Activated CD4-positive, alpha-beta memory T cell treated with anti-CD3 and anti-CD28 coated beads for 36 hours (primary cell): ENCODE measurements at regions not wholly inside any gene's neighbourhood (a gene's known extent, or its start where the extent isn't known, plus 50 kb on each side); places are given as distances from the start of the nearest gene placed in this dataset.

Experiments used
- CTCF ChIA-PET: fragments of 350-600 bp; sonication (Branson Sonifier 250); formaldehyde crosslinking; loops from one replicate; lab custom pipeline; 2021; ENCODE audit warnings: antibody characterized with exemption, inconsistent platforms; lab: Charles Lee
- POLR2A ChIA-PET: fragments of 350-600 bp; sonication (Branson Sonifier 250); formaldehyde crosslinking; loops from one replicate; lab custom pipeline; 2021; ENCODE audit warnings: antibody characterized with exemption; lab: Charles Lee
- DNase-seq: peaks from one replicate; pipeline ENCODE4 v3.0.0-alpha.2; 2020
- H3K27ac Mint-ChIP-seq: one replicate; pipeline ENCODE4 v1.8.0; 2021; ENCODE audit warnings: mixed read lengths
- H3K27me3 Mint-ChIP-seq: one replicate; pipeline ENCODE4 v1.8.0; 2021; ENCODE audit warnings: mixed read lengths
- H3K36me3 Mint-ChIP-seq: one replicate; pipeline ENCODE4 v1.8.0; 2021; ENCODE audit warnings: mixed read lengths
- H3K4me1 Mint-ChIP-seq: one replicate; pipeline ENCODE4 v1.8.0; 2021; ENCODE audit warnings: low read depth, mixed read lengths
- H3K4me3 Mint-ChIP-seq: one replicate; pipeline ENCODE4 v1.8.0; 2021; ENCODE audit warnings: mild to moderate bottlenecking, mixed read lengths
- H3K9me3 Mint-ChIP-seq: one replicate; pipeline ENCODE4 v1.8.0; 2021; ENCODE audit warnings: mixed read lengths
- intact Hi-C: fragments of 100-400 bp; cut with micrococcal nuclease; formaldehyde crosslinking; loops from one replicate; pipeline ENCODE4 v1.15.1; 2023

DNA sequence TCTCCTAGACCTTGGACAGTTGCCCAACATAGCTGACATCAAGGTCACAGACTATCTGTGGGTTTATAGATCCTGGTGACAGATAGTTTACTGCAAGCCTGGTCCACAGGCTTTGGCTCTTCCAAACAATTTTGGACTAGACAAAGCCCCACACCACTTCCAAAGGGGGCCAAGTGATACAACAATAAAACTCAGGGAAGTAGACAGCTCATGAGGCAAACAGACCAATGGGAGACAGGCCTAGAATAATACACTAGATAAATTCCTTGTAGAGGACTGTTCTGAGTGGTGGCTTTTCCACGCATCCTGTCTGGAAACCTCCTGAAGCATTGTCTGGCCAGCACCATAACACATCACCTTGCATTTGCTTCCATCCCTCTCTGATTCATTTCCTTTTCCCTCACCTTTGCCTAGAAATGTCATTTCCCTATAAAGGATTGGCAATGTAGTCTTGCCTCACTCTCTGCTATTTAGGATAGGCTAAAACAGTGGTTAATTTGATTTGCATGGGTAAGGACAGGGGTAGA, 284.2 kb downstream of the POU4F1 start:
- ChIA-PET POLR2A (no interaction called here), CTCF (no interaction called here)
- H3K4me3 Mint-ChIP-seq = no peak overlapping the region
- no peak overlapping the region for H3K27ac Mint-ChIP-seq
- no peaks in the 10 kb centered on the region for H3K4me1 Mint-ChIP-seq
- DNase-seq = no peak
- no peaks in the 10 kb centered on the region for H3K27me3 Mint-ChIP-seq
- H3K9me3 Mint-ChIP-seq = no peaks in the 10 kb centered on the region
- intact Hi-C loops = no loop called here
- no peaks in the 10 kb centered on the region for H3K36me3 Mint-ChIP-seq

DNA sequence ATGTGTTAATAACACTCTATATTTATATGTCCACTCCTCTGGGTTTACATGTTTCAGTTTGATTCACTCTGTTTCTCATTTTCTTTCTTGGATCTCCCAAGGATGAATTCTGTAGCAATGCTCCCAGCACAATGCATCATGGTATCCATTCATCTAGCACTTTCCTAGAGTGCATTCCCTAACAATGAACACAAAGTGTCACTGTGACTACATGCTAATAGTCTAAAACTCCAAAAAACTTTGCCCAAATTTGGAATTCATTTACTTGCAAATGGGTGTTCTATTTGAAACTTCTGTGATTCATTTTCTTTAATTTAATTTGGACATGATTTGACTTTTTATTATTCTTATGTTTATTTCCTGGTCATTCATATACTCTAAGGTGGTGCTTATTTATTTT, 286.3 kb downstream of the POU4F1 start:
- POLR2A ChIA-PET = no interaction called here
- Mint-ChIP-seq H3K36me3 (no peaks in the 10 kb centered on the region), H3K9me3 (no peaks in the 10 kb centered on the region), H3K27me3 (no peaks in the 10 kb centered on the region), H3K27ac (no peak overlapping the region), H3K4me1 (no peaks in the 10 kb centered on the region), H3K4me3 (no peak overlapping the region)
- intact Hi-C loops = no loop called here
- CTCF ChIA-PET = no interaction called here
- DNase-seq = no peak

DNA sequence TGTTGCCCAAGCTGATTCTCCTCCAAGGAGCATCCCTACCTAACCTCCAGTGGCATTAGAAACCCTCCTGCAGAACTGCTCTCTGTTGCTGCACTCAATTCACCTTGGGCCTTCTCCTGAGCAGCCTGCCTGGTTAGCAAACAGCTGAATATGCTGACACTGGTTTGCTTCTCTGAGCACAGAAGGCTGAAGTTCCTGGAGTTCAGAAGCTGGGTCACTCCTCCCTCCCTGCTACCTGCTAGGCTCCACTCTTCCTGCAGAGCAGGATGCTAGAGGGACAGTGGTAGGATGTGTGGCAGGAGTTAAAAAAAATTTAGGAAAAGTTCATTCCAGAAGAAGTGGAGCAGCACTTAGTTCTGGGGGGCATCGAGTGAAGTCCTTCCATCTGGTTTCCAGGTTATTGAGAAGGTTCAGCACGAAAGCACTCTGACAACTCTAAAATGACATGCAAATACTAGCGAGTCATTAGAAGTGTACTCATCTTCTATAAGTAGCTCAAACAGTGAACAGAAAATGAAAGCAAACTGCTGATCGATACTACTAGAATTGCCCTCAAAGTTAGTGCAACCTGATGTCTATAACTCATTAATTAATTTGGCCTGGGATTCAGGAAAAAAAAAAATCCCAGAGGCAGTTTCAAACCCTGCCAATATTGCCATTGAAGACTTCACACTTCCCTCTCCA, 293.7 kb downstream of the POU4F1 start:
- H3K27ac Mint-ChIP-seq = no peak overlapping the region
- CTCF ChIA-PET = no interaction called here
- no peak for DNase-seq
- no peaks in the 10 kb centered on the region for H3K9me3 Mint-ChIP-seq
- POLR2A ChIA-PET = no interaction called here
- H3K36me3 Mint-ChIP-seq = no peaks in the 10 kb centered on the region
- intact Hi-C loops = no loop called here
- H3K4me3 Mint-ChIP-seq = no peak overlapping the region
- H3K4me1 Mint-ChIP-seq = no peaks in the 10 kb centered on the region
- H3K27me3 Mint-ChIP-seq = no peaks in the 10 kb centered on the region

DNA sequence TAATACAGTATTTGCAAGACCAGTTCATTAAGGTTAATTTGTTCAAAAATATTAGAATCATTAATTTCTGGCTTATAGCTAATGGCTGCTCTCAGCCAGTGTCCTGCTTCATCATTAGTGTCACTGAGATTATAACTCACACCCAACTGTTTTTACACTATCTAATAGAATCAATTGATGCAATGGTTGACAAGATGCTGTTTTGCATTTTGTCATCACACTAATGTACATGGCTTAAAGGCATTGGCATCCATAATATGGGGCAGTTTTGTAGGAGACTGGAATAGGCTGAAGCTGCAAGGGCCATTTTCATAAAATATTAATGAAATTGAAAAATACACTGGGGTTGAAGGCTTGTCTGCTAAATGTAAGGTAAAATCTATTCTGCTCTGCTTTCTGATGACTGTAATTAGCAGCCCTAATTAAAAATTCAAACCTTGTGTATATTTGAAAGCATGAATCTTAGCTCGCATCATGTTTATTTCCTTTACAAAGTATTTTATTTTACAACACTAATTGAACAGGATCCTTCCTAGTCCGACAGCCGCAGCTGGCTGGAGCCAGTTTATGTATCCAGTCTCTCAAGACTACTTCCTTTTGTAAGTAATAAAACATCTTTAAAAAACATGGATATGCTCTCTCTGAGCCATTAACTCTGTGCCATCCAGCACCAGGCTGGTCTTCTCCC, 296.7 kb downstream of the POU4F1 start:
- Mint-ChIP-seq H3K27ac (no peak overlapping the region), H3K36me3 (no peaks in the 10 kb centered on the region), H3K4me1 (no peaks in the 10 kb centered on the region), H3K27me3 (no peaks in the 10 kb centered on the region), H3K4me3 (no peak overlapping the region), H3K9me3 (no peaks in the 10 kb centered on the region)
- DNase-seq = no peak
- ChIA-PET CTCF (no interaction called here), POLR2A (no interaction called here)
- intact Hi-C loops = no loop called here

DNA sequence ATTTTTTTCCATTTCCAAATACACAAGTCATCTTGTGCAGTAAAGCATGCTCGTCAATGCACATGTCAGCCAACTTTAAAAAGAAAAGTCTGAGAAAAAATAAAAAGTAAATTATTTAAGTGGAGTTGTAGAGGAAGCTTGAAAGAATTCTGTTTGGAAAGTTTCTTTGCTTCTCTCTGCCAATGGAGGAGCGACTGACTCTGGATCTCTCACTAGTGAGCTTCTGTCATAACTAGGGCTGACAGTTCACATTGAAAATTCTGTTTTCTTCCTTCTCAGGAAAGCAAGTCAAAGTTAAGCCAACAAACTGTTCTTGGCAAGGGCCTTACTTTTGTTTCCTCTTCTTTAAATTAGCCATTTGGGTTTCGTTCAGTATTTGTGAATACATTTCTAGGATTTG, 298.2 kb downstream of the POU4F1 start:
- H3K4me3 Mint-ChIP-seq = no peak overlapping the region
- CTCF ChIA-PET = no interaction called here
- H3K9me3 Mint-ChIP-seq = no peaks in the 10 kb centered on the region
- intact Hi-C loops = no loop called here
- no peak for DNase-seq
- no peak overlapping the region for H3K27ac Mint-ChIP-seq
- no peaks in the 10 kb centered on the region for H3K36me3 Mint-ChIP-seq
- H3K4me1 Mint-ChIP-seq = no peaks in the 10 kb centered on the region
- no peaks in the 10 kb centered on the region for H3K27me3 Mint-ChIP-seq
- POLR2A ChIA-PET = no interaction called here

DNA sequence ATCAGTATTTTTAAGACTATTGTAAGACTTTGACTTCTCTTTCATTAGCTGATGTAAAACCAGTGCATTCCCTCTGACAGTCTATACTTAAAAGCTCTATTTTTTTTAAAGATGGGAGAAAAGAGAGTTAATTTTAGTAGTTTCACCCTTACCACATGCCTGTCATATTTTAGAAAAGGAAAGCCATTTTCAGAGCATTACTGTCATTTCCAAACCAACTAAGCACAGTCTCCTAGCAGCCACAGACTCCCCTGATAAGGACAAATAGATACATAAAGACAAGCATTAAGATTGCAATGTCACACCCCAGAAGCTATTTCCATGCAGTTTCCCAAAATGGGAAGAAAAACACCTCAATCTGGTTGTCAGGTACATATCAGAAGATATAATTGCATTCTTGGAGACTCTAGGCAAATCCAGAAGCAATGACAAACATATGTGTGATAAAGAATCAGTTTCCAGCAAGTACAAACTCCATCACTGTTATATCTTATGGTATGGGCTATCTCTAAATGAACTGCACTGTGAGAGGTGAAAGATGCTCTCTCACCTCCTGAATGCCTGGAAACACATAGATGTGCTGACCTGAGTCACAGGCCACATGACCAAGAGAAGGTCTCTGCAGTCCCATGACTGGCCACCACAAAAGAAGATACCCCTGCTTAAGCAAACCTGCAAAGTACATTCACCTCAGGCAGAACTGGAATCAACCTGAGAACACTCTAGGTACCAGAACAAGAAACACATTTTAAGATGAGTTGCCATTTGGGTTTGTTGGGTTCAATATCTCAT, 303.3 kb downstream of the POU4F1 start:
- POLR2A ChIA-PET = no interaction called here
- Mint-ChIP-seq H3K36me3 (no peaks in the 10 kb centered on the region), H3K4me1 (no peaks in the 10 kb centered on the region), H3K27me3 (no peaks in the 10 kb centered on the region), H3K9me3 (no peaks in the 10 kb centered on the region), H3K4me3 (no peak overlapping the region), H3K27ac (no peak overlapping the region)
- CTCF ChIA-PET = no interaction called here
- DNase-seq = no peak
- intact Hi-C loops = no loop called here

DNA sequence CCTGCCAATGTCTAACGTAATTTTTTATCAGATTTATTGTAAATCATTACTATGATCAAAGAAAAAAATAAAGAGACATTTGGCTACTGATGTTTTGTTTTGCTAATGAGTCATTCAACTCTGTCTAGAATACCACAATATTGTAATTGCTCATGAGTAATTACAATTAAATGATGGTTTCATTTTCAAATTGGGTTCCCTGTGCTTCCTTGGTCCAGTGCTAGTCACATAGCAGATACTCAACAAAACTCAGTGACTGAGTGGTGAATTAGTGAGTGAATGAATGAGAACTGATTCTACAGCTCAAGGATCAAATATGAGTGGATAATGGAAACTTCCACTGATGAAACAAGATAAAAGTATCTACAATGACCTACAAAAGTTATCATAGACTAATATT, 304.7 kb downstream of the POU4F1 start:
- H3K27me3 Mint-ChIP-seq = no peaks in the 10 kb centered on the region
- no peaks in the 10 kb centered on the region for H3K4me1 Mint-ChIP-seq
- CTCF ChIA-PET = no interaction called here

DNA sequence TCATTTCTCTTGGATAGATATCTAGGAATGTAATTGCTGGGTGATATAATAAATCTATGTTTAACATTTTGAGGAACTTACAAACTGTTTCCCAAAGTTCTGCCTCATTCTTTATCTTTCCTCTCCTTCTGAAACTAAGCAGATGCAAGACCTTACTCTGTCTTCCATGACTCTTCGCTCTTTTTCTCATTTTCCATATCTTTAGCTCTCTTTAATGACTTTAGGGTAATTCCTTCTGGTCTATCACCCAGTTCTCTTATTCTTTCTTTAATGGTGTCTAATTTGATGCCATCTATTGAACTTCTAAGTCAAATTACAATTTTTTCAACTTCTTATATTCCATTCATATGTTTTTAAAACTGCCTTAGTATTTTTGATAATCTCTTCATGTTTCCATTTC, 316.6 kb downstream of the POU4F1 start:
- intact Hi-C loops = no loop called here
- Mint-ChIP-seq H3K9me3 (peaks cover 18% of the 10 kb centered on the region), H3K4me3 (no peak overlapping the region), H3K4me1 (no peaks in the 10 kb centered on the region), H3K27ac (no peak overlapping the region), H3K27me3 (no peaks in the 10 kb centered on the region), H3K36me3 (no peaks in the 10 kb centered on the region)
- no peak for DNase-seq
- ChIA-PET CTCF (no interaction called here), POLR2A (no interaction called here)

More for the DNA sequence above, 304.7 kb downstream of the POU4F1 start:
- no peaks in the 10 kb centered on the region for H3K36me3 Mint-ChIP-seq
- no peak overlapping the region for H3K4me3 Mint-ChIP-seq
- no peaks in the 10 kb centered on the region for H3K9me3 Mint-ChIP-seq
- POLR2A ChIA-PET = no interaction called here
- DNase-seq = no peak
- H3K27ac Mint-ChIP-seq = no peak overlapping the region
- intact Hi-C loops = no loop called here

DNA sequence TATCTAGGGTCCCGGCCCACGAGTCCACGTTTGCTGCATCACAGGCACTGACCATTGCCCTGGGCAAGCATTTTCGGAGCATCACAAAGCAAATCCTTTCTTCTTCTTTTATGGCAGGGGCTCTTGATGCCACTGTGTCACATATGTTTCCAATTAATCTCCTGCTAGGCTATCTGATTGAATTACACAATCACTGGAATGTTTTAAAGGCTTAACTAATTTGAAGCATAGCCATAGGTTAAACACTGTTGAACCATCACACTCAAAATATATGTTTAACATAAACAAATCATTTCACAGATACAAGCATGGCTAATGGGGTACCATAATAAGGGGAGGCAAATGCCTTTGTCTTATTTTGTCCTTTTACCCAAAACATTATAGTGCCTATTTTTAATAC, 338.3 kb downstream of the POU4F1 start:
- POLR2A ChIA-PET = no interaction called here
- Mint-ChIP-seq H3K27ac (no peak overlapping the region), H3K4me3 (no peak overlapping the region), H3K27me3 (no peaks in the 10 kb centered on the region), H3K36me3 (no peaks in the 10 kb centered on the region), H3K9me3 (peaks cover 6% of the 10 kb centered on the region), H3K4me1 (no peaks in the 10 kb centered on the region)
- DNase-seq = no peak
- CTCF ChIA-PET = no interaction called here
- intact Hi-C loops = no loop called here

DNA sequence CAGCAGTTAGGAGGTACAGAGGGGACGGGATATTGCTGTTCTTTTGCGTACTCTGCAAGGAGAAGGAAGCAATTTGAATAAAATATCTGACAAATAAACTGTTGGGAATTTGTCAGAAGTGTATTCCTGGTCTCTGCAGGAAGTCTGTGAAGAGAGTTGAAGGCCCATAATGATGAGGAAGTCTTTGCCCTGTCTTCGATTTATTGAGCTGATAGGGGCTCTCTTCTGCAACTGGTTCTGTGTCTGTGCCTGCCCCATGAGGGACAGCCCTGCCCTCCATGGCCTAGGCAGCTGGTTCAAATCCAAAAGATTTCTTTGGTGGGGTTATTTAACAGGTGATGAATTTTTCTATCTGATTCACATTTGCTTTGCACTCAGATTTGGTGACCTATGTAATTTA, 339.7 kb upstream of the EDNRB start:
- DNase-seq = no peak
- Mint-ChIP-seq H3K4me3 (no peak overlapping the region), H3K27me3 (no peaks in the 10 kb centered on the region), H3K36me3 (no peaks in the 10 kb centered on the region), H3K9me3 (peaks cover 6% of the 10 kb centered on the region), H3K4me1 (no peaks in the 10 kb centered on the region), H3K27ac (no peak overlapping the region)
- intact Hi-C loops = no loop called here
- ChIA-PET POLR2A (no interaction called here), CTCF (no interaction called here)

DNA sequence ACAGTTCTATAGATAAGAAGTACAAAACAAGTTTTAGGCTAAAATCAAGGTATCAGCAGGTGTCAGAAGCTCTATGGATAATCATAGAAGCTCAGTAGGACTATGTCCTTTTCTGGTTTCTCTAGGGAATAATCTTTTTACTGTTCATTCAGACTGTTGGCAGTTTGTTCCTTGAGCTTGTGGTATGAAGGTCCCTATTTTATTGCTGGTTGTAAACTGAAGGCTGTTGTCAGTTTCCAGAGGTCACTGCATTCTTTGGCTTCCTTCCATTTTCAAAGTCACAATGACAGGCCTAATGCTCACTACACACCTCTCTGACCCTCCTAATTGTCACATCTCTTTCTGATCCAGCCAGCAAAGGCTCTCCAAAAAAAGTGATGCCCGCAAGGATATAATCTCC, 337.9 kb upstream of the EDNRB start:
- Mint-ChIP-seq H3K4me1 (no peaks in the 10 kb centered on the region), H3K27me3 (no peaks in the 10 kb centered on the region), H3K9me3 (peaks cover 6% of the 10 kb centered on the region), H3K27ac (no peak overlapping the region), H3K4me3 (no peak overlapping the region), H3K36me3 (no peaks in the 10 kb centered on the region)
- ChIA-PET POLR2A (no interaction called here), CTCF (no interaction called here)
- intact Hi-C loops = no loop called here
- no peak for DNase-seq

DNA sequence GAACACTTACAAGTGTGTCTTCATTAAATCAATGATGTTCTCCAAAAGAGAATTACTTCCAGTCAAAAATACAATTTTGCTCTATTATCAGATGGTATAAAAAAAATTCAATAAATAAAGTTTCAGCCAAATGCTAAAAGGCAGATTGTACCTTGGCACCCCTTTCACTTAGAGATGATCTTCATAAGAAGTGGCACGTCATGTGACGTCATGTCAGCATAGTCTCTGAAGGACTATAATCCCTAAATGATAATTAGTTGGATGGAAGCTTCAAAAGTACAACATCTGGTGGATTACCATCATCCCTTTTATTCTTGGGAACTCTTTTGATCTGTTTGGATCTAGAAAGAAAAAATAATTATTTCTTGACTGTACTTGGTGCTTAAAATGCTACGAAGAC, 335.5 kb upstream of the EDNRB start:
- H3K27ac Mint-ChIP-seq = no peak overlapping the region
- no peak for DNase-seq
- H3K4me3 Mint-ChIP-seq = no peak overlapping the region
- CTCF ChIA-PET = no interaction called here
- H3K4me1 Mint-ChIP-seq = no peaks in the 10 kb centered on the region
- no peaks in the 10 kb centered on the region for H3K36me3 Mint-ChIP-seq
- no peaks in the 10 kb centered on the region for H3K27me3 Mint-ChIP-seq
- no peaks in the 10 kb centered on the region for H3K9me3 Mint-ChIP-seq
- POLR2A ChIA-PET = no interaction called here
- intact Hi-C loops = no loop called here
